Liver (tissue), 8 donors: ENCODE measurements at regions not wholly inside any gene's neighbourhood (a gene's known extent, or its start where the extent isn't known, plus 50 kb on each side); places are given as distances from the start of the nearest gene placed in this dataset.

ENCODE experiments used
- DNase-seq: peaks from one replicate; pipeline ENCODE4 v3.0.0-alpha.2; 2017; ENCODE audit warnings: low spot score
- H3K27ac ChIP-seq, 2 donors: one replicate each; pipeline ENCODE4 v1.7.0; 2013; ENCODE audit warnings: inconsistent platforms in 2 of 2, low read length in 2 of 2, control low read depth in 1 of 2, low read depth in 1 of 2, mild to moderate bottlenecking in 1 of 2
- H3K27me3 ChIP-seq, 4 donors: one replicate each; pipeline versions ENCODE4 v1.6.1 to v1.7.0; 2013; ENCODE audit warnings: low read length in 3 of 4, inconsistent platforms in 1 of 4, mild to moderate bottlenecking in 1 of 4, moderate library complexity in 1 of 4; ENCODE audit not compliant: control insufficient read depth in 4 of 4, insufficient read depth in 4 of 4
- H3K36me3 ChIP-seq, 4 donors: one replicate each; pipeline versions ENCODE4 v1.6.1 to v1.7.0; 2013; ENCODE audit warnings: low read length in 3 of 4, mild to moderate bottlenecking in 3 of 4, low read depth in 1 of 4, moderate library complexity in 1 of 4; ENCODE audit not compliant: control insufficient read depth in 4 of 4, insufficient read depth in 3 of 4
- H3K4me1 ChIP-seq, 4 donors: one replicate each; pipeline versions ENCODE4 v1.6.1 to v1.7.0; 2013; ENCODE audit warnings: low read length in 3 of 4, mild to moderate bottlenecking in 3 of 4, moderate library complexity in 1 of 4; ENCODE audit not compliant: control insufficient read depth in 4 of 4, insufficient read depth in 4 of 4
- H3K4me3 ChIP-seq, 3 donors: one replicate each; pipeline versions ENCODE4 v1.6.1 to v1.7.0; 2013; ENCODE audit warnings: low read length in 3 of 3, control low read depth in 1 of 3, low read depth in 1 of 3, mild to moderate bottlenecking in 1 of 3
- H3K9ac ChIP-seq, 2 donors: one replicate each; pipeline ENCODE4 v1.7.0; 2013; ENCODE audit warnings: low read length in 2 of 2, mild to moderate bottlenecking in 2 of 2, moderate library complexity in 2 of 2, control low read depth in 1 of 2, low read depth in 1 of 2
- H3K9me3 ChIP-seq, 4 donors: one replicate each; pipeline versions ENCODE4 v1.6.1 to v1.7.0; 2013; ENCODE audit warnings: low read length in 3 of 4; ENCODE audit not compliant: control insufficient read depth in 4 of 4
- ATF3 ChIP-seq: IDR thresholded peaks from 2 replicates; pipeline ENCODE4 v1.6.1; 2016; ENCODE audit warnings: antibody characterized with exemption
- CTCF ChIP-seq: fragments of 150-350 bp; IDR thresholded peaks from 2 replicates; pipeline ENCODE4 v1.5.1; 2017; ENCODE audit warnings: improper control_type of control experiment, low read depth, low read length; ENCODE audit not compliant: missing input control
- EGR1 ChIP-seq, 2 donors: IDR thresholded peaks; 2 replicates each; pipeline ENCODE4 v1.6.1; 2016 to 2018; ENCODE audit warnings: antibody characterized with exemption in 2 of 2, low read depth in 2 of 2
- FOXA1 ChIP-seq: IDR thresholded peaks from 2 replicates; pipeline ENCODE4 v1.6.1; 2016; ENCODE audit warnings: antibody characterized with exemption
- FOXA2 ChIP-seq: IDR thresholded peaks from 2 replicates; pipeline ENCODE4 v1.6.1; 2016; ENCODE audit warnings: antibody characterized with exemption
- GABPA ChIP-seq, 2 donors: IDR thresholded peaks in 1 of 2; conservative IDR thresholded peaks in 1 of 2; 2 replicates each; pipeline ENCODE4 v1.6.1; 2016; ENCODE audit warnings: antibody characterized with exemption in 2 of 2, mild to moderate bottlenecking in 1 of 2, moderate library complexity in 1 of 2
- HNF4A ChIP-seq, 2 donors: conservative IDR thresholded peaks; 2 replicates each; pipeline ENCODE4 v1.6.1; 2016; ENCODE audit warnings: antibody characterized with exemption in 2 of 2, mild to moderate bottlenecking in 2 of 2
- HNF4G ChIP-seq: IDR thresholded peaks from 2 replicates; pipeline ENCODE4 v1.6.1; 2016; ENCODE audit warnings: antibody characterized with exemption
- JUND ChIP-seq, 2 donors: IDR thresholded peaks; 2 replicates each; pipeline ENCODE4 v1.6.1; 2016; ENCODE audit warnings: antibody characterized with exemption in 2 of 2
- MAX ChIP-seq: IDR thresholded peaks from 2 replicates; pipeline ENCODE4 v1.6.1; 2016; ENCODE audit warnings: antibody characterized with exemption
- NR2F2 ChIP-seq: IDR thresholded peaks from 2 replicates; pipeline ENCODE4 v1.6.1; 2016; ENCODE audit warnings: antibody characterized with exemption
- RAD21 ChIP-seq, 2 donors: IDR thresholded peaks; 2 replicates each; pipeline ENCODE4 v1.6.1; 2016; ENCODE audit warnings: antibody characterized with exemption in 2 of 2, mild to moderate bottlenecking in 2 of 2
- REST ChIP-seq: IDR thresholded peaks from 2 replicates; pipeline ENCODE4 v1.6.1; 2016; ENCODE audit warnings: antibody characterized with exemption, mild to moderate bottlenecking
- RXRA ChIP-seq, 2 donors: IDR thresholded peaks; 2 replicates each; pipeline ENCODE4 v1.6.1; 2017 to 2018; ENCODE audit warnings: antibody characterized with exemption in 2 of 2, mild to moderate bottlenecking in 1 of 2
- SP1 ChIP-seq: IDR thresholded peaks from 2 replicates; pipeline ENCODE4 v1.6.1; 2018; ENCODE audit warnings: antibody characterized with exemption, mild to moderate bottlenecking
- TAF1 ChIP-seq: conservative IDR thresholded peaks from 2 replicates; pipeline ENCODE4 v1.6.1; 2016; ENCODE audit warnings: antibody characterized with exemption, mild to moderate bottlenecking
- YY1 ChIP-seq: IDR thresholded peaks from 2 replicates; pipeline ENCODE4 v1.6.1; 2016; ENCODE audit warnings: antibody characterized with exemption, mild to moderate bottlenecking
- ZBTB33 ChIP-seq: IDR thresholded peaks from 2 replicates; pipeline ENCODE4 v1.6.1; 2016; ENCODE audit warnings: antibody characterized with exemption
- WGBS: extraction: QIAGEN DNeasy Blood & Tissue Kit; methylation state at CpG from one replicate; pipeline ENCODE4 v1.1.7; 2013; 5-methylcytosine and 5-hydroxymethylcytosine counted together
- donor health status: healthy.
- donor health status: healthy.
- donor health status: healthy.
- donor health status: healthy.
- donor health status: healthy.

- Histone ChIP-seq H3K27me3 (no peaks in the 10 kb centered on the region), H3K27ac (no peak overlapping the region), H3K36me3 (no peaks in the 10 kb centered on the region), H3K9me3 (no peaks in the 10 kb centered on the region), H3K4me1 (no peaks in the 10 kb centered on the region), H3K4me3 (no peak overlapping the region), H3K9ac (no peak overlapping the region)
- TF ChIP-seq HNF4A (conservative IDR thresholded peaks at IDR 0.05): no peak
- WGBS: 46% methylated on average over 6 of the region's 6 CpGs
- no peak for DNase-seq
Measured at GRCh38 chr16:65657071-65657494, 535.2 kb upstream of the CDH11 start.

GRCh38 chr16:65655802-65656201 is 533.9 kb upstream of the CDH11 start:
- DNase-seq: no peak
- WGBS: 31% methylated on average over 3 of the region's 3 CpGs
- no peak overlapping the region for H3K9ac ChIP-seq
- H3K4me1 ChIP-seq: no peaks in the 10 kb centered on the region
- TF ChIP-seq FOXA1 (no peak), HNF4A (conservative IDR thresholded peaks at IDR 0.05) (no peak), EGR1 (IDR thresholded peaks at IDR 0.05; ENCODE audit: low read depth in 2 of 2) (no peak), YY1 (no peak), ATF3 (no peak), SP1 (no peak), RAD21 (IDR thresholded peaks at IDR 0.05) (no peak), HNF4G (no peak), TAF1 (no peak), CTCF (no peak), JUND (IDR thresholded peaks at IDR 0.05) (no peak), FOXA2 (no peak), MAX (no peak), NR2F2 (no peak), GABPA (IDR thresholded peaks at IDR 0.05 in 1 of 2, conservative IDR thresholded peaks at IDR 0.05 in 1 of 2) (no peak), ZBTB33 (no peak), REST (no peak), RXRA (IDR thresholded peaks at IDR 0.05) (no peak)
- H3K9me3 ChIP-seq: no peaks in the 10 kb centered on the region
- H3K4me3 ChIP-seq: no peak overlapping the region
- no peaks in the 10 kb centered on the region for H3K27me3 ChIP-seq
- H3K36me3 ChIP-seq: no peaks in the 10 kb centered on the region
- H3K27ac ChIP-seq: no peak overlapping the region
